ENCODE measurements at regions not wholly inside any gene's neighbourhood (a gene's known extent, or its start where the extent isn't known, plus 50 kb on each side); places are given as distances from the start of the nearest gene placed in this dataset.
A peak's percentile ranks its signal among the peaks of the same experiment; 100 is the strongest.
"Not testable (repeated sequence)": the region's sequence is repeated elsewhere in the genome, so short reads cannot be mapped to it uniquely, and the experiment has no call there.

- no peak for DNase-seq (ENCODE audit: low read depth in 1 of 2, low spot score in 1 of 2)
These were observed 303.4 kb upstream of the NCKAP5 start for GRCh38 chr2:133871545-133872209.

DNA sequence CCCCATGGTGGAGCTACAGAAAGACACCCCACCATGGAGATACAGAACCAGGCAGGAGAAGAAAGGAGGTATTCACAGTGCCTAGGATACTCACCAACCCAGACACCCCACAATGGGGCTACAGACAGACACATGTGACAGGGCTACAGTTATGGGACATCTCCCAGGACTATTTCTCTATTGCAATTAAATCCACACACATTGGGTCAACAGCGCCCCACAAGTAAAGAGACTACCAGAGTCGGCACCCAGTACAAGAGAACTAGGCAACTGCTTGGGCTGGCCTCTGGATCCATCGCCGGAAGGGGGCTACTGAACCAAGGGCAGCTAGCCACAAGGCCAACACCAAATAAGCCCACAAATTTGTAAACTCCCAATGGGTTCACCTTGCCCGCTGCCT lies 310.1 kb upstream of the NCKAP5 start:
- DNase-seq (ENCODE audit: low read depth in 1 of 2, low spot score in 1 of 2), result no peak

DNA sequence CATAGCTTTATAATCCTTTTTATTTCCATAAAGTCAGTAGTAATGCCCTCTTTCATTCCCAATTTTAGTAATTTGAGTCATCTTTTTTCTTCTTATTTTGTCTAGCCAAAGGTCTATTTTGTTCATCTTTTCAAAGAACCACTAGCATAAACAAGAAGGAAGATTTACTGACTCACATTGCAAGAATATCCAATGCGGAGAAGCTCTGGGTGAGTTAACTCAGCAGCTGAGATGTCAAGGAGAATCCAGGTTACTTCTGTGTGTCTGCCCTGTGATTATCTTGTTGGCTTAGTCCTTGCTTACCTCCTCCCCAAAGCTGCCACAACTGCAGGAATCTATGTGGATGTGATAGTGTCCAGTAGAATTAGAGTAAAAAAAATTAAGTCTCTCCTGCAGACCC lies 311.4 kb upstream of the NCKAP5 start:
- DNase-seq (ENCODE audit: low read depth in 1 of 2, low spot score in 1 of 2), result no peak

GRCh38 chr2:133882159-133882558 lies 313.9 kb upstream of the NCKAP5 start:
- not testable (repeated sequence) for DNase-seq (ENCODE audit: low read depth in 1 of 2, low spot score in 1 of 2)

DNA sequence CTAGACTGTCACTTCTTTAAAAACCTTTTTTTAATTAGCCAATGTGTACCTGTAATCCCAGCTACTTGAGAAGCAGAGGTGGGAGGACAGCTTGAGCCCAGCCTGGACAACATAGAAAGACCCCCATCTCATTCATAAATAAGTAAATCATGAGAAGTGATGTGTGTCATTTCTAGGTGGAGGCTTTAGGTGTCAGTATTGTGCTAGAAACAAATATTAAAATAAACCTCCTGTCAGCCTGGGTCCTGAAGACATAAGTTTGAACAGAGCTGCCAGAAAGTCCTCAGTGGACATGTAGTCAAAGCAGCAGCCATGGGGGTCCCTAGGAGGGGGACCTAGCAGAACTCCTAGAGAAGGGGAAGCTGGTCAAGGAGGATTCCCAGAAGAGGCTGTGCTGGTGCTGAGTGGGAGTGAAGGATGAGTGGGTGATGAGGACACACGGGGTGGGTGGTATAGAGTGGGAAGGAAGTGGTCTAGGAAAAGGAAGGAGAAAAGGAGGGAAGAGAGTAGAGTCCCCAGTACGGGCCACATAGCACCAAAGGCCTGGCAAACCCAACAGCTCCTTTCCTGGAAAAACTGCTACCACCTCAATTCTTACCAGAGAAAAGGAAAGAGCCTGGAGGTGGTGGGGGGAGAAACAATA lies 316.6 kb upstream of the NCKAP5 start:
- no peak for DNase-seq (ENCODE audit: low read depth in 1 of 2, low spot score in 1 of 2)

DNA sequence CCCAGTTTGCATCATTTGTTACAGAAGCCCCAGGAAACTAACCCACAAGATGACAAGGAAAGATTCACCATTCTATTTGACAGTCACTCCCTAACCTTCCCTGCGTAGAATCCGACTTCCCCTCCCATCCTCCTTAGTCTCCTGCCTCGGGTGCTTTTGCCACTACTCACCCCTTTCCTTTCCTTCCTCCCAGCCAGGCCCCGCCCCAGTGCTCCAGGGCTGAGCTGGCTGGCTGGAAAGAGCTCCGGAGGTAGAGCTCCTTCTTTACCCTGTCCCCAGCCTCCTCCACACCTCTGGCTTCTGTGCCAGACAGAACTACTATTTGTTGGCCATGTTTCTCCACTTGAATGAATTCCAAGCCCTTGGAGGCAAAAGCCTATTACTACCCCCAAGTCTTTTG lies 317.6 kb upstream of the NCKAP5 start:
- no peak for DNase-seq (ENCODE audit: low read depth in 1 of 2, low spot score in 1 of 2)

GRCh38 chr2:133886735-133887675 lies 318.7 kb upstream of the NCKAP5 start:
- peak in 1 of 2 donors; percentile 22 for DNase-seq (ENCODE audit: low read depth in 1 of 2, low spot score in 1 of 2)

DNA sequence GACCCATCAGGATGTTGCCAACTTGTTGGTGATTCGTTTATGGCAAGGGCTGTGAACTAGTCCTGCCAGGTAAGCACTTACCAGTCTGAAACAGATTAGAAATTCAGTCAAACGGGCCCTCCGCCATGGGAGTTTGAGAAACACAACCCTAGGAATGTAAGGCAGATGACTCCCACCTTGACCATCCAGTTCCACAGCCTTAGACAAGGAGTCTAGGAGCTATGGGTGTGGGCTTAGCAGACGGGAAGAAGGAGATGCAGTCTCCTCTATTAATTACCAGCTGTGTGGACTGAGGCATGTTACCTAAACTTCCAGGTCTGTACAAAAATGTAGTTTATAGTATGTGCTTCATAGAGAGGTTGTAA lies 319.4 kb upstream of the NCKAP5 start:
- no peak for DNase-seq (ENCODE audit: low read depth in 1 of 2, low spot score in 1 of 2)

- DNase-seq (ENCODE audit: low read depth in 1 of 2, low spot score in 1 of 2), result no peak
These were observed 319.8 kb upstream of the NCKAP5 start for GRCh38 chr2:133888107-133888506.

- DNase-seq (ENCODE audit: low read depth in 1 of 2, low spot score in 1 of 2), result no peak
These were observed 320.5 kb upstream of the NCKAP5 start for GRCh38 chr2:133888621-133889219.

- no peak for DNase-seq (ENCODE audit: low read depth in 1 of 2, low spot score in 1 of 2)
These were observed 324.2 kb upstream of the NCKAP5 start for GRCh38 chr2:133892352-133892913.

GRCh38 chr2:133894429-133894828 lies 326.2 kb upstream of the NCKAP5 start:
- no peak for DNase-seq (ENCODE audit: low read depth in 1 of 2, low spot score in 1 of 2)

DNA sequence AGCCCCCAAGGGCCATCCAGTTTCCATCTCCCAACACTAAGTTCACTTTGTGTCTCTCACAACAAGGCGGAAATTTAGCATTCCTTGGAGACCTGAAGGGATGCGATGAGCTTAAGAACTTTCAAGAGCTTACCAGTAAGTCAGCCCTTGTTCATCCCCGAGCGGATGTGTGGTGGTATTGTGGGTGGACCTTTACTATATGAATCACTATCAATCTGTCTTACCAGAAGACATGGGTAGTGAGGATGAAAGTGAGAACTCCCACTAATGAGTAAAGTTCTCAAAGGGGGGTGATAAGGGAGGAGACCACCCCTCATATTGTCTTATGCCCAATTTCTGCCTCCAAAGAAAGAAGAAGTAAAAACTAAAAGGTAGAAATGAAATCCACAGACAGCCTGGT lies 329.6 kb upstream of the NCKAP5 start:
- not testable (repeated sequence) for DNase-seq (ENCODE audit: low read depth in 1 of 2, low spot score in 1 of 2)

- DNase-seq (ENCODE audit: low read depth in 1 of 2, low spot score in 1 of 2), result no peak
These were observed 332.6 kb upstream of the NCKAP5 start for GRCh38 chr2:133900909-133901308.

DNA sequence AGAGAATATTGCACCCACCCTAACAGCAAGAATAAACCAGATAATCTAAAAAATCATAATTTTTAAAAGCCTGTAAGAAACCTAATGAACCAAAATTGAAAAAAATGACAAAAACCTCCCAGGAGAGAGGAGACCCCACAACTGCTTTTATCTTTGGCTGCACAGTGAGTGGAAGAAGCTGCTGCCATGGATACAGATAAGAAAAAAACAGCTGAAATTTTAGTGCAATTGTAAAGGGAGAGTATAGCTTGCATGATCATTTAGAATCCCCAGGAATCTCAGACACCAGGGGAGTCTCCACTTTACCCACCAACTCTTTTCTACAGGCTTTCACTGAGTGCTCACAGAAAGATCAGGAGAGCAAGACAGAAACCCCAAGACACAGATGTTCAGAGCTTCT lies 338.1 kb upstream of the NCKAP5 start:
- no peak for DNase-seq (ENCODE audit: low read depth in 1 of 2, low spot score in 1 of 2)

GRCh38 chr2:133906926-133907325 lies 338.7 kb upstream of the NCKAP5 start:
- no peak for DNase-seq (ENCODE audit: low read depth in 1 of 2, low spot score in 1 of 2)

DNA sequence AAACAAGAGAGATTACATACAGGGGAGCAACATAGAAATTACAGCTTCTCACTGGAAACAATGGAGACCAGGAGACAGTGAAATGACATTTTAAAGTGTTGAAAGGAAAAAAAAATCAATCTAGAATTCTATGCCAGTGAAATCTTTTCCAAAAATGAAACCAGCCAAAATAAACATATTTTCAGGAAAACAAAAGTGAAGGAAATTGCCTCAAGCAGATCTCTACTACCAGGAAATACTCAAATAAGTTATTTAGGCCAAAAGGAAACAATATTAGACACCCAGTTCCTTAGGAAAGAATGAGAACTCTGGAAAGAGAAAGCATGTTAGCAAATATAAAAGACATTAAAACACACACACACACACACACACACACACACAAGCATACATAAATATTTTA lies 339.9 kb upstream of the NCKAP5 start:
- no peak for DNase-seq (ENCODE audit: low read depth in 1 of 2, low spot score in 1 of 2)

GRCh38 chr2:133918141-133918540 lies 335.7 kb upstream of the MGAT5 start:
- no peak for DNase-seq (ENCODE audit: low read depth in 1 of 2, low spot score in 1 of 2)

GRCh38 chr2:133919285-133919684 lies 334.6 kb upstream of the MGAT5 start:
- DNase-seq (ENCODE audit: low read depth in 1 of 2, low spot score in 1 of 2), result no peak

DNA sequence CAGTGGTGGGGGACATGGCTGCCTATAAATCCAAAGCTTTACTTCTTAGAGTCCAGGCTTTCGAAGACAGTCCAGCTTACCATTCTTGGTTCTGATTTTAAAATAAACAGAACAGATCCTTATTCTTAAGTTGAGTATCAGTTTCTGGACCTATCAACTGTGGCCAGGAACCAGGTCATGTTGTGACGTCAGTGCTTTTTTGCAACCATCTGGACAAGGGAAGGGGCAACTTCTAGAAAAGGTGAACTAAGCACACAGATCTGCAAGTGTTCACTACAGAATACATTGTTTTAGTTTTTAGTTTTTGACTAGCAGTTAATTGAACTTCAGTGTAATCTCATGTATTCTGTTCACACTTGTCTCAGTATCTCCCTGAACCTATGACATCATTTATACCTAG lies 326.0 kb upstream of the MGAT5 start:
- no peak for DNase-seq (ENCODE audit: low read depth in 1 of 2, low spot score in 1 of 2)

DNA sequence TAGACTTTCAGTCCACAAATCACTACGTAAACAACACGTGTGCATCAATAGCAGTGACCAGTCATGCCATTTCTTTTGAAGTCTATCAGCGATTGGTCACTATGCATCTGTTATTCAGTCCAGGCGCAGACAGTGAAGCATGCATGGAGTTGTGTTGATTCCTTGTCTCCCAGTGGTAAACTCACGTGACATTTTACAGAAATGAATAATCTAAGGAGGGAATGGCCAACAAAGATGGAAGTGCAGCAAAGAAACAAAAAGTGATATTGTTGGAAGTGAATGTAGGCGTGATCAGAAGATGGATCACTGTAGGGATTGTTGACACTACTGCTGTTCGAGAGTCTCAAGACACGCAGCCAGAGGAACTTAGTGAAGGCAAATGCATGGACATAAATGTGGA lies 317.8 kb upstream of the MGAT5 start:
- DNase-seq (ENCODE audit: low read depth in 1 of 2, low spot score in 1 of 2), result no peak

Data from stimulated activated CD4-positive, alpha-beta T cell treated with anti-CD3 and anti-CD28 coated beads, Interleukin-15, amount 100 ng/mL, for 1 hour (primary cell).